ENCODE measurements at regions not wholly inside any gene's neighbourhood (a gene's known extent, or its start where the extent isn't known, plus 50 kb on each side); places are given as distances from the start of the nearest gene placed in this dataset.

DNA sequence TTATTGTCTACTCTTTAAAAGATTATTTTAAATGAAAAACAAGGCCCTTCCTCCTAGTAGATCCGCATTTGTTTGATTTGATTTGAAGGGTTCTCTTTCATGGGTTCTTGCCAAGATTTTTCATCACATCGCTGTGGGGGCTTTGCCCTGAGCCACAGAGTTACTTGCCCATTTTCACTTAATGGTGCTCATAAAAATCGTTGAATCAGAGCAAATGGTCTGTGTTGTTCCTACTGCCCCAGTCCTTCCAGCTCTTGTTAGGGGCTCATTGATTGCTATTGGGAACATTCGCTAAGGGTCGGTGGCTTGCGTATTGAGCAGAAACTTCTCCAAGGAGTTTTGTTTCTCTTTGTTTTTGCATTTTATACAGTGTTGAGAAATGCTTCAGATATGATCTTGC, 1023.4 kb upstream of the CDH8 start:
- Histone ChIP-seq H3K27me3 (no peaks in the 10 kb centered on the region), H3K36me3 (no peaks in the 10 kb centered on the region), H3K4me3 (ENCODE audit: low read depth, low read length) (no peak overlapping the region), H3K9me3 (no peaks in the 10 kb centered on the region), H3K4me1 (no peaks in the 10 kb centered on the region)
- TF ChIP-seq CTCF (IDR thresholded peaks at IDR 0.05; ENCODE audit: low read depth, low read length) = no peak
- DNase-seq = no peak

- no peak for DNase-seq
Observed at GRCh38 chr16:63057341-63057740, 1021.1 kb upstream of the CDH8 start.

DNA sequence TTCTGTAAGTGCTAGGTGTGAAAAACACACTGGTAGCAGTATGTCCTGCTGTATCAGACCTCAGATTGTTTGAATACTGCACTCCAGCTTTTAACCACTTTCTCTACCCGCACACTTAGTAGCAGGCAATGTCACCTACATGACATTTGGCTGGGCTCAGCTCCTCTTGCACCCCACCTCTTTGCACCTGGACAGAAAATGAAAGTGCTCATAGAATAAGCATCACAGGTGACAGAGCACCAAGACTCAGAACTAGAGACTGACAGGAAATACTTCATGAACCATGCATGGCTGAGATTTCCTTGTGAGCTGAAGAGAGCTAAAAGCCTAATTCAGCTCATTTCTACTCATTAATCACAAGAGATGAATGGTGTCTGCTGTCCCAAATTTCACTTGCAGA, 1014.2 kb upstream of the CDH8 start:
- Histone ChIP-seq H3K36me3 (no peaks in the 10 kb centered on the region), H3K4me1 (no peaks in the 10 kb centered on the region), H3K27me3 (no peaks in the 10 kb centered on the region), H3K9me3 (no peaks in the 10 kb centered on the region), H3K4me3 (ENCODE audit: low read depth, low read length) (no peak overlapping the region)
- no peak for DNase-seq
- TF ChIP-seq CTCF (IDR thresholded peaks at IDR 0.05; ENCODE audit: low read depth, low read length) = no peak

More at GRCh38 chr16:63057341-63057740, 1021.1 kb upstream of the CDH8 start:
- no peaks in the 10 kb centered on the region for H3K36me3 ChIP-seq
- H3K9me3 ChIP-seq = no peaks in the 10 kb centered on the region
- H3K4me1 ChIP-seq = no peaks in the 10 kb centered on the region
- TF ChIP-seq CTCF (IDR thresholded peaks at IDR 0.05; ENCODE audit: low read depth, low read length) = no peak
- no peak overlapping the region for H3K4me3 ChIP-seq (ENCODE audit: low read depth, low read length)
- H3K27me3 ChIP-seq = no peaks in the 10 kb centered on the region

GRCh38 chr16:63038397-63039106, 1002.3 kb upstream of the CDH8 start:
- no peaks in the 10 kb centered on the region for H3K36me3 ChIP-seq
- DNase-seq = no peak
- no peak overlapping the region for H3K4me3 ChIP-seq (ENCODE audit: low read depth, low read length)
- TF ChIP-seq CTCF (IDR thresholded peaks at IDR 0.05; ENCODE audit: low read depth, low read length) = no peak
- no peaks in the 10 kb centered on the region for H3K4me1 ChIP-seq
- H3K9me3 ChIP-seq = no peaks in the 10 kb centered on the region
- H3K27me3 ChIP-seq = no peaks in the 10 kb centered on the region

GRCh38 chr16:63037761-63038396, 1001.6 kb upstream of the CDH8 start:
- no peaks in the 10 kb centered on the region for H3K27me3 ChIP-seq
- no peaks in the 10 kb centered on the region for H3K36me3 ChIP-seq
- H3K4me3 ChIP-seq (ENCODE audit: low read depth, low read length) = no peak overlapping the region
- H3K4me1 ChIP-seq = no peaks in the 10 kb centered on the region
- H3K9me3 ChIP-seq = no peaks in the 10 kb centered on the region
- no peak for DNase-seq
- no peak for TF ChIP-seq CTCF (IDR thresholded peaks at IDR 0.05; ENCODE audit: low read depth, low read length)

- no peak for DNase-seq
- no peak for TF ChIP-seq CTCF (IDR thresholded peaks at IDR 0.05; ENCODE audit: low read depth, low read length)
Observed at GRCh38 chr16:63018581-63019223, 982.5 kb upstream of the CDH8 start.

More at GRCh38 chr16:63018581-63019223, 982.5 kb upstream of the CDH8 start:
- no peaks in the 10 kb centered on the region for H3K27me3 ChIP-seq
- H3K9me3 ChIP-seq = no peaks in the 10 kb centered on the region; the same call in 1 of the 2 replicates
- H3K36me3 ChIP-seq = no peaks in the 10 kb centered on the region
- no peaks in the 10 kb centered on the region for H3K4me1 ChIP-seq
- no peak overlapping the region for H3K4me3 ChIP-seq (ENCODE audit: low read depth, low read length)
